Fibroblast of lung (primary cell): ENCODE measurements at regions not wholly inside any gene's neighbourhood (a gene's known extent, or its start where the extent isn't known, plus 50 kb on each side); places are given as distances from the start of the nearest gene placed in this dataset.

ENCODE experiments used
- DNase-seq, 2 donors: peaks; one replicate each; pipeline versions ENCODE4 v3.0.0 to v3.0.0-alpha.2; 2010; ENCODE audit warnings: low read depth in 2 of 2
- H2AFZ ChIP-seq: 2 replicates; pipeline ENCODE4 v1.5.1; 2012; ENCODE audit warnings: low read length, control low read depth, inconsistent platforms
- H3K27ac ChIP-seq: 2 replicates; pipeline ENCODE4 v1.5.1; 2011; ENCODE audit warnings: low read length, control low read depth; ENCODE audit not compliant: insufficient read depth
- H3K27me3 ChIP-seq: 2 replicates; pipeline ENCODE4 v1.5.1; 2011; ENCODE audit warnings: mild to moderate bottlenecking, low read length; ENCODE audit not compliant: control insufficient read depth, insufficient read depth
- H3K36me3 ChIP-seq: 2 replicates; pipeline ENCODE4 v1.5.1; 2011; ENCODE audit warnings: low read length; ENCODE audit not compliant: control insufficient read depth, insufficient read depth
- H3K4me1 ChIP-seq: 2 replicates; pipeline ENCODE4 v1.5.1; 2011; ENCODE audit warnings: low read length; ENCODE audit not compliant: control insufficient read depth, insufficient read depth; ENCODE audit errors: extremely low read depth
- H3K4me2 ChIP-seq: 2 replicates; pipeline ENCODE4 v1.5.1; 2011; ENCODE audit warnings: low read length, control low read depth; ENCODE audit not compliant: insufficient read depth; ENCODE audit errors: extremely low read depth
- H3K4me3 ChIP-seq, 4 experiments: fragments of 200-600 bp in 1 of 4; sonication (generic) in 1 of 4; replicated peaks in 1 of 4; 2 replicates each; pipeline ENCODE4 v1.5.1; 2011 to 2016; ENCODE audit warnings: low read length in 4 of 4, low read depth in 3 of 4, mild to moderate bottlenecking in 3 of 4, control low read depth in 2 of 4, inconsistent platforms in 1 of 4, mixed read lengths in 1 of 4; ENCODE audit not compliant: insufficient read depth in 1 of 4; ENCODE audit errors: control extremely low read depth in 1 of 4
- H3K79me2 ChIP-seq: 2 replicates; pipeline ENCODE4 v1.5.1; 2012; ENCODE audit warnings: mild to moderate bottlenecking, low read length, inconsistent platforms; ENCODE audit not compliant: control insufficient read depth, insufficient read depth
- H3K9ac ChIP-seq: 2 replicates; pipeline ENCODE4 v1.5.1; 2011; ENCODE audit warnings: mild to moderate bottlenecking, low read length, control low read depth; ENCODE audit not compliant: insufficient read depth
- H3K9me3 ChIP-seq: 2 replicates; pipeline ENCODE4 v1.5.1; 2012; ENCODE audit warnings: low read depth, low read length; ENCODE audit not compliant: control insufficient read depth, insufficient read depth
- H4K20me1 ChIP-seq: 2 replicates; pipeline ENCODE4 v1.5.1; 2011; ENCODE audit warnings: low read length; ENCODE audit not compliant: control insufficient read depth, insufficient read depth; ENCODE audit errors: extremely low read depth
- EZH2 ChIP-seq: IDR thresholded peaks from 2 replicates; pipeline ENCODE4 v1.5.1; 2012; ENCODE audit warnings: low read length, control low read depth, mild to moderate bottlenecking; ENCODE audit errors: missing control alignments
- TF ChIP-seq, protein P1 (sequence below), 2 donors: IDR thresholded peaks in 1 of 2; conservative IDR thresholded peaks in 1 of 2; 1 replicate in 1 of 2; 2 replicates in 1 of 2; pipeline ENCODE4 v1.5.1; 2011 to 2012; ENCODE audit warnings: low read length in 2 of 2, control low read depth in 1 of 2, inconsistent platforms in 1 of 2, low read depth in 1 of 2, mild to moderate bottlenecking in 1 of 2

DNA sequence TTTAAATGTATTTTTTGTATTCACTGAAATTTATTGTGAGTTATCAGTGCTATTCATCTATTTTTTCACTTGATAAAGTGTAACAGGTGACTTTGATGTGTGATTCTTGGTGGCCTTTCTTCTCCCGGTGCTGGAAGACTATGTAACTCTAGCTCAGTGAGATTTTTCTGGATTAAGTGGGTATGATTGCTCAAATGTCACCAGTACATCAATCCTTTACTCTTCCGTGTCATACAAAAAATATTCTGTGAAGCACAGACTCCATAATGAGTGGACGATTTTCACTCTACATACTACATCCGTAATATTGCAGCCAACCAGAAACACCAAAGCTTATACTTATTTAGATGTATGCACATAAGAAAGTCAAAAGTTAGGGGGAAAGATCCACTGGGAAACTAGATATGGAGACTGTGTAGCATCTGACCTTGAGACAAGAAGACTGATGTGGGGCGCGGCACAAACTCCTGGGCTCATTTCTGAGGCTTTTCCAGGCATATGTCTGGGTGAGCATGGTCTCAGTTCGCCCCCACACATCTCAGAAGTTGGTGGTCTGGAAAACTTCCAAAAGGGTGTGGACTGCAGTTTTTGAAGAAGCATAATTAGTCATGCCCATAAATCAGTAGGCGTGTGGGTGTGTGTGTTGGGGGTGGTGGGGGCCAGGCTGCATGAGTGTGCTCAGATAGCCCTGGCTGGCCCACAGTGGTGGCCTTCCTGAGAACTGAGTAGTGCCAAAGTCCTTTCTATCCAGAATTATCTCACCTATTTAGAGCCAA lies 53.9 kb upstream of the TENM3 start:
- H3K27me3 ChIP-seq: no peaks in the 10 kb centered on the region
- peak; percentile 95 to 100 for DNase-seq
- no peak overlapping the region for H3K9ac ChIP-seq
- H3K36me3 ChIP-seq: no peaks in the 10 kb centered on the region
- no peak overlapping the region for H3K27ac ChIP-seq
- H4K20me1 ChIP-seq: no peaks in the 10 kb centered on the region
- TF ChIP-seq EZH2: no peak
- TF ChIP-seq, protein P1, sequence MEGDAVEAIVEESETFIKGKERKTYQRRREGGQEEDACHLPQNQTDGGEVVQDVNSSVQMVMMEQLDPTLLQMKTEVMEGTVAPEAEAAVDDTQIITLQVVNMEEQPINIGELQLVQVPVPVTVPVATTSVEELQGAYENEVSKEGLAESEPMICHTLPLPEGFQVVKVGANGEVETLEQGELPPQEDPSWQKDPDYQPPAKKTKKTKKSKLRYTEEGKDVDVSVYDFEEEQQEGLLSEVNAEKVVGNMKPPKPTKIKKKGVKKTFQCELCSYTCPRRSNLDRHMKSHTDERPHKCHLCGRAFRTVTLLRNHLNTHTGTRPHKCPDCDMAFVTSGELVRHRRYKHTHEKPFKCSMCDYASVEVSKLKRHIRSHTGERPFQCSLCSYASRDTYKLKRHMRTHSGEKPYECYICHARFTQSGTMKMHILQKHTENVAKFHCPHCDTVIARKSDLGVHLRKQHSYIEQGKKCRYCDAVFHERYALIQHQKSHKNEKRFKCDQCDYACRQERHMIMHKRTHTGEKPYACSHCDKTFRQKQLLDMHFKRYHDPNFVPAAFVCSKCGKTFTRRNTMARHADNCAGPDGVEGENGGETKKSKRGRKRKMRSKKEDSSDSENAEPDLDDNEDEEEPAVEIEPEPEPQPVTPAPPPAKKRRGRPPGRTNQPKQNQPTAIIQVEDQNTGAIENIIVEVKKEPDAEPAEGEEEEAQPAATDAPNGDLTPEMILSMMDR (conservative IDR thresholded peaks at IDR 0.05 in 1 of 2, IDR thresholded peaks at IDR 0.05 in 1 of 2; ENCODE audit: low read depth in 1 of 2, low read length in 2 of 2): no peak
- H3K4me2 ChIP-seq: peak overlapping the region; percentile 48
- peak overlapping the region in 1 of 4 experiments; percentile 0 for H3K4me3 ChIP-seq
- no peaks in the 10 kb centered on the region for H3K9me3 ChIP-seq
- H3K79me2 ChIP-seq: no peaks in the 10 kb centered on the region
- H2AFZ ChIP-seq: no peak overlapping the region
- H3K4me1 ChIP-seq: no peaks in the 10 kb centered on the region

DNA sequence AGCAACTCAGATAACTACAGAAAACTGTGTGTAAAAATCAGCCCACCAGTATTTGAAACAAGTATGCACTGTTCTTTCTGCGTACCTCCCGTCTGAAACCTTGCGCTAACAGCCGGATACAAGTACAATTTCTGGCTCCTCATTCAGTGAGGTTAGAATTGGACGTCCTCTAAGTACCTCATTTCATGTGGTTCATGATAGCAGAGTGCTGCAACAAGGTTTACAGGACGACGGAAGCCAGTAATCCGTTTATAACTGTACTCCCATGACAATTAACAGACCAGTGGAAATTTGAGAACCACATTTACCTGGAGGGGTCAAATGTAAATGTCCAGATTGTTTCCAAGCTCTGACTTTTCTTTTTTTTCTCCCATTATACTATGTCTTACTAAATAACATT lies 52.9 kb upstream of the TENM3 start:
- Histone ChIP-seq H3K79me2 (no peaks in the 10 kb centered on the region), H3K9me3 (no peaks in the 10 kb centered on the region), H3K36me3 (no peaks in the 10 kb centered on the region), H3K4me1 (no peaks in the 10 kb centered on the region), H3K4me2 (peak overlapping the region; percentile 48), H3K9ac (no peak overlapping the region), H3K27ac (no peak overlapping the region), H2AFZ (peak overlapping the region; percentile 31), H3K4me3 (no peak overlapping the region), H3K27me3 (no peaks in the 10 kb centered on the region), H4K20me1 (no peaks in the 10 kb centered on the region)
- peak; percentile 34 to 78 for DNase-seq
- TF ChIP-seq, protein P1 (conservative IDR thresholded peaks at IDR 0.05 in 1 of 2, IDR thresholded peaks at IDR 0.05 in 1 of 2; ENCODE audit: low read depth in 1 of 2, low read length in 2 of 2): no peak
- no peak for TF ChIP-seq EZH2

DNA sequence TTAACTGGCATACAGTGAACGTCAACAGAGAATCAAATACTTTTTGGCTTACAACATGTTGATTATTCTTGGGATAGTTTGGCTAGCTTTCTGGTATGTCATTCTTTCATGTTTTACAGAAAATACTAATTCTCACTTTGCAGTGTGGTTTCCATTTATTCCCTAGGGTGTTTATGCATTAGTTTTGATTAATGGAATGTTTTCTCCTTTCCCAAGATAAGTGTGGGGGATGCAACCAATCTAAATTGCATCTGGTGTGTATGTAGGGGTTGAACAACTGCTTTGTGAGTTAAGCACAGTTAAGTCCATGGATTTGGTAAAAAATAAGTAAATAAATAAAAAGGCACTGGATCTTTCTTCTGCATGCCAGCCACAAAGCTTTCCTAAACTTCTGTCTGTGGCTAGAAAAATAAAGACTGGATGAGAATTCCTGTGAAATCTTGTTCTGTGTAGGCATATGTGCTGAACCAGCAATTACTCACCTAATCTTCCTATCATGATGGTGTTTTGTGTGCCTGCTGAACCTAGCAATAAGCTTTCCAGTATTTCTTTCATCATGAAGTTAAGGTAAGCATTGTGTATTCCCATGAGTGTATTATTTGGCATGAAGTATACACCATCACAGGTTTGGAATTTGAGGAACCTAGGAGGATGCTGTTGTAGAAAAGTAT lies 50.6 kb upstream of the TENM3 start:
- DNase-seq: peak; percentile 27 to 93
- Histone ChIP-seq H3K79me2 (no peaks in the 10 kb centered on the region), H3K9me3 (no peaks in the 10 kb centered on the region), H3K27ac (no peak overlapping the region), H3K36me3 (no peaks in the 10 kb centered on the region), H3K4me2 (no peak overlapping the region), H3K4me3 (no peak overlapping the region), H3K4me1 (no peaks in the 10 kb centered on the region), H4K20me1 (no peaks in the 10 kb centered on the region), H3K27me3 (no peaks in the 10 kb centered on the region), H2AFZ (no peak overlapping the region), H3K9ac (no peak overlapping the region)
- no peak for TF ChIP-seq EZH2
- TF ChIP-seq, protein P1 (conservative IDR thresholded peaks at IDR 0.05 in 1 of 2, IDR thresholded peaks at IDR 0.05 in 1 of 2; ENCODE audit: low read depth in 1 of 2, low read length in 2 of 2): no peak
